ENCODE measurements at regions not wholly inside any gene's neighbourhood (a gene's known extent, or its start where the extent isn't known, plus 50 kb on each side); places are given as distances from the start of the nearest gene placed in this dataset.

GRCh38 chr3:28890373-28890772 lies 390.5 kb upstream of the RBMS3 start:
- ChIA-PET CTCF (no interaction called here), POLR2A (no interaction called here)
- H3K4me1 ChIP-seq (ENCODE audit: insufficient read depth, low read length) = no peaks in the 10 kb centered on the region
- H3K9me3 ChIP-seq (ENCODE audit: control insufficient read depth in 1 of 2, insufficient read depth in 1 of 2, low read length in 2 of 2) = no peaks in the 10 kb centered on the region
- Mint-ChIP-seq H3K4me1 (ENCODE audit: low read depth) (no peaks in the 10 kb centered on the region), H3K36me3 (ENCODE audit: low read depth) (no peaks in the 10 kb centered on the region), H3K4me3 (no peak overlapping the region), H3K27me3 (no peaks in the 10 kb centered on the region), H3K27ac (no peak overlapping the region), H3K9me3 (no peaks in the 10 kb centered on the region)
- DNase-seq = no peak
- intact Hi-C loops (cut with DNase I, micrococcal nuclease) = no loop called here
- H3K4me3 ChIP-seq (ENCODE audit: low read length) = no peak overlapping the region
- H3K27me3 ChIP-seq (ENCODE audit: control insufficient read depth in 1 of 2, insufficient read depth in 2 of 2, low read length in 2 of 2) = no peaks in the 10 kb centered on the region
- no peak overlapping the region for H3K27ac ChIP-seq (ENCODE audit: low read depth in 1 of 2, low read length in 2 of 2)
- TF ChIP-seq CTCF (IDR thresholded peaks at IDR 0.05) = no peak
- ATAC-seq (ENCODE audit: poor library complexity) = no peak
- H3K36me3 ChIP-seq (ENCODE audit: insufficient read depth, low read length) = no peaks in the 10 kb centered on the region

GRCh38 chr3:28891485-28891884 lies 389.4 kb upstream of the RBMS3 start:
- H3K36me3 Mint-ChIP-seq (ENCODE audit: low read depth) = no peaks in the 10 kb centered on the region
- H3K4me1 Mint-ChIP-seq (ENCODE audit: low read depth) = no peaks in the 10 kb centered on the region
- H3K4me3 Mint-ChIP-seq = no peak overlapping the region
- no peak overlapping the region for H3K27ac Mint-ChIP-seq
- DNase-seq = no peak
- H3K9me3 Mint-ChIP-seq = no peaks in the 10 kb centered on the region
- no peak for TF ChIP-seq CTCF (IDR thresholded peaks at IDR 0.05)
- Histone ChIP-seq H3K9me3 (ENCODE audit: control insufficient read depth in 1 of 2, insufficient read depth in 1 of 2, low read length in 2 of 2) (no peaks in the 10 kb centered on the region), H3K4me1 (ENCODE audit: insufficient read depth, low read length) (no peaks in the 10 kb centered on the region), H3K36me3 (ENCODE audit: insufficient read depth, low read length) (no peaks in the 10 kb centered on the region), H3K27ac (ENCODE audit: low read depth in 1 of 2, low read length in 2 of 2) (no peak overlapping the region), H3K4me3 (ENCODE audit: low read length) (no peak overlapping the region), H3K27me3 (ENCODE audit: control insufficient read depth in 1 of 2, insufficient read depth in 2 of 2, low read length in 2 of 2) (no peaks in the 10 kb centered on the region)
- CTCF ChIA-PET = no interaction called here
- POLR2A ChIA-PET = no interaction called here
- intact Hi-C loops (cut with DNase I, micrococcal nuclease) = no loop called here
- no peaks in the 10 kb centered on the region for H3K27me3 Mint-ChIP-seq
- no peak for ATAC-seq (ENCODE audit: poor library complexity)

- no peak for TF ChIP-seq CTCF (IDR thresholded peaks at IDR 0.05)
- no peak overlapping the region for H3K27ac Mint-ChIP-seq
- ATAC-seq (ENCODE audit: poor library complexity) = no peak
- no peaks in the 10 kb centered on the region for H3K27me3 ChIP-seq (ENCODE audit: control insufficient read depth in 1 of 2, insufficient read depth in 2 of 2, low read length in 2 of 2)
- POLR2A ChIA-PET = no interaction called here
- H3K27me3 Mint-ChIP-seq = no peaks in the 10 kb centered on the region
- no peak overlapping the region for H3K27ac ChIP-seq (ENCODE audit: low read depth in 1 of 2, low read length in 2 of 2)
- H3K4me1 Mint-ChIP-seq (ENCODE audit: low read depth) = no peaks in the 10 kb centered on the region
- peaks cover 0 to 9% of the 10 kb centered on the region in 2 experiments for H3K9me3 ChIP-seq (ENCODE audit: control insufficient read depth in 1 of 2, insufficient read depth in 1 of 2, low read length in 2 of 2)
- H3K4me3 ChIP-seq (ENCODE audit: low read length) = no peak overlapping the region
- H3K9me3 Mint-ChIP-seq = peaks cover 2% of the 10 kb centered on the region
- H3K4me1 ChIP-seq (ENCODE audit: insufficient read depth, low read length) = no peaks in the 10 kb centered on the region
- CTCF ChIA-PET = no interaction called here
- no peak for DNase-seq
- intact Hi-C loops (cut with DNase I, micrococcal nuclease) = no loop called here
- H3K36me3 Mint-ChIP-seq (ENCODE audit: low read depth) = no peaks in the 10 kb centered on the region
- no peak overlapping the region for H3K4me3 Mint-ChIP-seq
- H3K36me3 ChIP-seq (ENCODE audit: insufficient read depth, low read length) = no peaks in the 10 kb centered on the region
Measured at GRCh38 chr3:28900301-28900700, 380.6 kb upstream of the RBMS3 start.
